ENCODE measurements at regions not wholly inside any gene's neighbourhood (a gene's known extent, or its start where the extent isn't known, plus 50 kb on each side); places are given as distances from the start of the nearest gene placed in this dataset.

- DNase-seq, result no peak
These were observed 50.6 kb upstream of the FER start for GRCh38 chr5:108696951-108697715.

DNA sequence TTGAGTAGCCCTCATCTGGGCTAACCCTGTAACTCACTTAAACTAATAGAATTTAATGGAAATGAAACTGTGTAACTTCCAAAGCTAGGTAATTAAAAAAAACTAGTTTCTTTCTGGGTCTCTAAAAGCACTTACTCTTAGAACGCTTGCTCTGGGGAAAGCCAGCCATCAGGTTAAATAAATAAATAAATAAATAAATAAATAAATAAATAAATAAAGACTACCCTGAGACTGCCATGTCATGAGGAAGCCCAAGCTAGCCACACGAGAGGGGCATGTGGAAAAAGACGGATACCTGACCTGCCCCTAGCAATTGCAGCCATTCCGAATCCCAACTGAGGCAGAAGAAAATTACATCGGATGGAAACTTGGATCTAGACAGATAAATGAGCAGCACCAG lies 51.3 kb upstream of the FER start:
- DNase-seq, result no peak

DNA sequence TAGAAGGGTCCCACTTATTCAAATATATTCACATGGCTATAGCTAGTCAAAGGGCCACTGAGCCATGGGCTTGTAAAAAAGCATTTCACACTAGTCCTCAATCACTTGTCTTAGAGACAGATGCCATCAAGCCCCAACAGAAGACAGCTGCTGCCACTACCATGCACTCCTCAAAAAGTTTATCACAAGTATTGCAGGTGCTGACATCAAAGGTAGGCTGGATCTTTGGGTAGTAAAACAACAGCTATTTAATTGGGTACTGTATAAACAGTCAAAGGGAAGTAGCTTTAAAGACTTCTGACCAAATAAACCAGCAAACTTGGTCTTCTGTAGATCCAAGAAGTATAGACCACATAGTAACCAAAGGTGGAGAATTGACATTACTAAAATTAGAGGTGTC lies 59.2 kb upstream of the FER start:
- DNase-seq, result no peak

GRCh38 chr5:108687595-108688200 lies 60.0 kb upstream of the FER start:
- no peak for DNase-seq

DNA sequence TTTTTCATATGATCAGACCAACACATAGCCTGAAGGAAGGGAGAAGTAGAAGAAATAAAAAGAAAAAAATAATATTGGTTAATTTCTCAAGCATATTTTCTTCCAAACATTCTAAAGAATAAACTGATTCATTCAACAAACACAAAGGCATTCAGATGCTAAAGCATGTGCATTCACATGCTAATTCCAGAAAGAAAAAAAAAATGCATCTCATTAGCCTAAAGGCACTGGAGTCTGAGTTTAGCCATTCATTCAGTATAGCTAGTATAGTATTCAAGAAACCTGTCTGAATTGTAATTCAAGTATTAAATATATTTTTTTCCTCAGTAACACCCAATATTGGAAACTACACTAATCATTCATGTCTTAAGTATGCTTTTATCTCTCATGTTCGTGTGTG lies 61.0 kb upstream of the FER start:
- no peak for DNase-seq

DNA sequence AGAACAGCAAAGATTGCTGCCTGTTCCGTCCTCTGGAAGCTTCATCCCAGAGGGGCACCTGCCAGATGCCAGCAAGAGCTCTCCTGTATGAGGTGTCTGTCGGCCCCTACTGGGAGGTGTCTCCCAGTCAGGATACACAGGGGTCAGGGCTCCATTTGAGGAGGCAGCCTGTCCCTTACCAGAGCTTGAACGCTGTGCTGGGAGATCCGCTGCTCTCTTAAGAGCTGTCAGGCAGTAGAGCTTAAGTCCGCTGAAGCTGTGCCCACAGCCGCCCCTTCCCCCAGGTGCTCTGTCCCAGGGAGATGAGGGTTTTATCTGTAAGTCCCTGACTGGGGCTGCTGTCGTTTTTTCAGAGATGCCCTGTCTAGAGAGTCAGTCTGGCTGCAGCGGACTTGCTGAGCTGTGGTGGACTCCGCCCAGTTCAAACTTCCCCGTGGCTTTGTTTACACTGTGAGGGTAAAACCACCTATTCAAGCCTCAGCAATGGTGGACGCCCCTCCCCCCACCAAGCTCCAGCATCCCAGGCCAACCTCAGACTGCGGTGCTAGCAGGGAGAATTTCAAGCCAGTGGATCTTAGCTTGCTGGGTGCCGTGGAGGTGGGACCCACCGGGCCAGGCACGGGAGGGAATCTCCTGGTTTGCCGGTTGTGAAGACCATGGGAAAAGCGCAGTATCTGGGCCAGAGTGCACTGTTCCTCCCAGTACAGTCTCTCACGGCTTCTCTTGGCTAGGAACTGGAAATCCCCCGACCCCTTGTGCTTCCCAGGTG lies 62.1 kb upstream of the FER start:
- DNase-seq, result peak; percentile 20

GRCh38 chr5:108681079-108681921 lies 66.4 kb upstream of the FER start:
- peak; percentile 82 for DNase-seq

DNA sequence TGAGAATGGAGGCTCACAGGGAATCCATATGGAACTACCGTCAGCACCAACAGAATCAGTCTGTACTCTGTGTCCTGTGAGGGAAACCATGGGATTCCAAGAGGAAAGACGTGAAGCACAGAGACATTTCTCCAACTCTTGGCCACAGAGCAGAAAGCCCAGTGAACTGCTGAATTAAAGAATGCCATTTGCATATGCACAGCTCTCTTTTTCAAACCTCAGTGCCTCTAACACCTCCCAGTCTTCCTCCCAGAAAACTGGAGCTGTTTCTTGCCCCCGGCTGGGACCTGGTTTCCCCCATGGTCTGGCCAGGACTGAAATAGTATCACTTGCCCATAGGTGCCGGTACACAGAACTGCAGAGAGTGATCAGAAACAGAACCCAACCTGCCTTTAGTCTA lies 69.6 kb upstream of the FER start:
- DNase-seq, result no peak

- no peak for DNase-seq
These were observed 72.0 kb upstream of the FER start for GRCh38 chr5:108675736-108676135.

- DNase-seq, result no peak
These were observed 75.1 kb upstream of the FER start for GRCh38 chr5:108672639-108673038.

- DNase-seq, result peak; percentile 61
These were observed 77.0 kb upstream of the FER start for GRCh38 chr5:108670591-108671289.

DNA sequence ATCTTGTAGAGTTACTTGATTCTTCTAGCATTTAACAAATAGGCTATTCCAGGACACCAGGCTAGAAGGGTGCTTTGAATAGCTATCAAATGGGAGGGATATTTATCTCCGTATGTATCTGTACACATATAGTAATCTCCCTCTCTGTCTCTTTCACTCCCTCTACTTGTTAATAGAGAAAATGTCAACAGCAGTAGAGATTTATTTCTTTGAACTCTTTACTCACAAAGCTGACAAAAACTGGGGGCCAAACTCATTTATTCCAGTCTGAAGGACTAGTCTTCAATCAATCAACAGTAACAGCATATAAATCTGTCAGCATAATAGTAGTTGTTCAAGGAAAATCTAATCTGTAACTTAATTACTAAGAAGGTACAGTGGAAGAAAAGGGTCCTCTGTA lies 78.2 kb upstream of the FER start:
- no peak for DNase-seq

DNA sequence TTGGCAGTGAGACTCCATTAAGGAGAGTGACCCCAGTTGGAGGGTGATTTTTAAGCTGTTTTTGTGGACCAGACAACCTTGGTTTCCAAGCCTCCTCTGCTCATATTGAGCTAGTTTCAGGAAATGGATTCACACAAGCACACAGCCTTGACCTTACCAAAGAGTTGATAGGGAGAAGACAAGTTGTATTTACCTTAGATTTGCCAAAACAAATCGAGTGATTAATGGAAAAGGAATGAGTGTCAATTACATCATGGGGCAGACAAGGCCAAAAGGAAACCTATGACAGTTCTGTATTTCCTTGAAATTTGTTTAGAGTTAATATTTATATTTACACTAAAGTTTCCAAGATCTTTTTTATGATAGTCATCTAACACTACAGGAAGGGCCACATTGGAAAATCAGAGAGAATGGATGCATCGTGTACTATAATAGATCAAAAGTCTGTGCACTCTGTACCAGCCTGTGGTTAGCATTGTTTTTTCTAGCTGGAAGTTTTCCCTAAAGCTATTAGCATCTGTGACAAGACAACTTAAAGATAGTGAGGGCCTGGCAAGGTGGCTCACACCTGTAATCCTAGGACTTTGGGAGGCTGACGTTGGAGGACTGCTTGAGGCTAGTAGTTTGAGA lies 86.0 kb upstream of the FER start:
- no peak for DNase-seq

- DNase-seq, result no peak
These were observed 86.7 kb upstream of the FER start for GRCh38 chr5:108661024-108661423.

GRCh38 chr5:108660291-108660690 lies 87.4 kb upstream of the FER start:
- DNase-seq, result no peak

GRCh38 chr5:108659531-108659930 lies 88.2 kb upstream of the FER start:
- no peak for DNase-seq

- no peak for DNase-seq
These were observed 91.8 kb upstream of the FER start for GRCh38 chr5:108655750-108656450.

DNA sequence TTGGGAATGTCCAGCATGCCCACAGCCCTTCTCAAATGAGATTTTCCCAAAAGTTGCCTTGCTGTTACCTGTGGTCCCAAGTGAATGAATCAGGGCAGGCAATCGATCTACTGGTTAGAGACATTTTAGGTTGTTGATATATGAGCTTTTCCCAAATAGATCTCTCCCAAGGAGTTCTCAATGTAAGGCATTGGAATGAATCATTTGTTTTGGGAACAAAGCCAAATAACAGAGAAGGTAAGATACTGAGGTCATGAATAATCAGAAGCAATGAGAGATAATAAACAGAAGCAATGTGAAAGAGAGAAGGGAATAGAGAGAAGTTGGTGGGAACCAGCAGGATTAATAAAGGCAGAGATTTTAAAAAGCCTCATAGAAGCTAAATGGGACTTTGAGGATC lies 93.6 kb upstream of the FER start:
- DNase-seq, result no peak

- no peak for DNase-seq
These were observed 94.5 kb upstream of the FER start for GRCh38 chr5:108653201-108653600.

DNA sequence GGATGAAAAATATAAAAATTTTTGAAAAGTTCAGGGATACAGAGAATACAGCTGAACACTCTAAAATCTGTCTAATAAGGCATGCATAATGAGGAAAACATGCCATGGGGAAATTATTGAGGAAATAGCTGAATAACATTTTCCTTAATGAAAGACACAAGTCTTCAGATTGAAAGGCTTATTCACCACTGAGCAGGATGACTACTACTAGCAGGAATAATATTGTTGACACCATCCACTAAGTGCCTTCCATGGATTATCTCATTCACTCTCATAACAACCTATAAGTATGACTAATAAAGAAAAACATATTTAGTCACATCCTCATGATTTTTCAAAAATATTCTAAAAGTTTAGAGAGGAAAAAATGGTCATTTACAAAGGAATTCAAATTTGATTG lies 96.7 kb upstream of the FER start:
- DNase-seq, result no peak

- no peak for DNase-seq
These were observed 98.1 kb upstream of the FER start for GRCh38 chr5:108649646-108650045.
